Right lobe of liver (tissue), 6 donors: ENCODE measurements at regions not wholly inside any gene's neighbourhood (a gene's known extent, or its start where the extent isn't known, plus 50 kb on each side); places are given as distances from the start of the nearest gene placed in this dataset.

Source experiments
- ATAC-seq, 4 donors: fragments of 200-7000 bp; cut with Tn5 transposase; one replicate each; pipeline ENCODE4 v1.9.1; 2020; ENCODE audit warnings: mild to moderate bottlenecking in 4 of 4, moderate library complexity in 4 of 4
- DNase-seq, 3 donors: peaks; one replicate each; pipeline ENCODE4 v3.0.0-alpha.2; 2020
- H3K27ac ChIP-seq, 3 donors: fragments of 200-600 bp; one replicate each; pipeline ENCODE4 v1.8.0; 2022
- H3K27me3 ChIP-seq, 2 donors: fragments of 200-600 bp; one replicate each; pipeline ENCODE4 v1.8.0; 2022
- H3K36me3 ChIP-seq, 4 donors: fragments of 200-600 bp; sonication (generic) in 1 of 4; one replicate each; pipeline versions ENCODE4 v1.5.1 to v1.8.0; 2017 to 2022; ENCODE audit warnings: control low read depth in 1 of 4
- H3K4me1 ChIP-seq, 4 donors: fragments of 200-600 bp; sonication (generic) in 1 of 4; one replicate each; pipeline versions ENCODE4 v1.5.1 to v1.8.0; 2017 to 2022; ENCODE audit warnings: control low read depth in 1 of 4
- H3K4me3 ChIP-seq, 3 donors: fragments of 200-600 bp; one replicate each; pipeline ENCODE4 v1.8.0; 2022
- H3K9me3 ChIP-seq, 4 donors: fragments of 200-600 bp; sonication (generic) in 1 of 4; one replicate each; pipeline versions ENCODE4 v1.5.1 to v1.8.0; 2017 to 2022; ENCODE audit warnings: control low read depth in 1 of 4
- CTCF ChIP-seq, 4 donors: fragments of 200-600 bp in 3 of 4; fragments of 450-650 bp in 1 of 4; IDR thresholded peaks; one replicate each; pipeline versions ENCODE4 v1.5.1 to v1.8.0; 2016 to 2022; ENCODE audit warnings: antibody characterized with exemption in 4 of 4, mild to moderate bottlenecking in 2 of 4
- POLR2A ChIP-seq: fragments of 450-650 bp; IDR thresholded peaks from one replicate; pipeline ENCODE4 v1.6.1; 2017; ENCODE audit warnings: antibody characterized with exemption, mild to moderate bottlenecking
- WGBS: methylation state at CpG from one replicate; pipeline ENCODE4 v1.1.6; 2018; ENCODE audit warnings: low coverage, low lambda C conversion rate; ENCODE audit not compliant: insufficient coverage; ENCODE audit errors: missing lambda C conversion rate; 5-methylcytosine and 5-hydroxymethylcytosine counted together
- intact Hi-C, 2 donors: fragments of 100-400 bp; cut with DNase I; formaldehyde crosslinking; loops; one replicate each; pipeline versions ENCODE4 v1.11.2 to v1.14.1; 2022
- donor health status: DM: no; HTN: yes; CAD: no.
- donor health status: DM: no; HTN: no; CAD: no.
- donor health status: DM: no; HTN: no; CAD: no.
- donor health status: DM: no; HTN: yes; CAD: no.
- donor health status: DM: no; HTN: yes; CAD: no.

DNA sequence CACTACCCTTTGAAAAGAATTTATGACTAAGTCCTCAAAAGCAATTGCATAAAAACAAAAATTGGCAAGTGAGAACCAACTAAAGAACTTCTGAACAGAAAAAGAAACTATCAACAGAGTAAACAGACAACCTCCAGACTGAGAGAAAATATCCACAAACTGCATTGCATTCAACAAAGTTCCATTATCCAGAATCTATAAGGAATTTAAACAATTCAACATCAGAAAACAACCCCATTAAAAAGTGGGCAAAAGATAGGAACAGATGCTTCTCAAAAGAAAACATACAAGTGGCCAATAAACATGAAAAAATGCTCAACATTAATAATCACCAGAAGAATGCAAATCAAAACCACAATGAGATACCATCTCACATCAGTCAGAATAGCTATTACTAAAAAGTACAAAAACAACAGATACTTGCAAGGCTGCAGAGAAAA lies 130.2 kb downstream of the GASK1B start:
- Histone ChIP-seq H3K27me3 (no peaks in the 10 kb centered on the region), H3K4me1 (no peaks in the 10 kb centered on the region), H3K4me3 (no peak overlapping the region), H3K36me3 (no peaks in the 10 kb centered on the region), H3K27ac (no peak overlapping the region), H3K9me3 (no peaks in the 10 kb centered on the region)
- DNase-seq (no peak), ATAC-seq (no peak)
- intact Hi-C loops, result no loop called here
- TF ChIP-seq CTCF (IDR thresholded peaks at IDR 0.05), result no peak
- TF ChIP-seq POLR2A, result no peak

DNA sequence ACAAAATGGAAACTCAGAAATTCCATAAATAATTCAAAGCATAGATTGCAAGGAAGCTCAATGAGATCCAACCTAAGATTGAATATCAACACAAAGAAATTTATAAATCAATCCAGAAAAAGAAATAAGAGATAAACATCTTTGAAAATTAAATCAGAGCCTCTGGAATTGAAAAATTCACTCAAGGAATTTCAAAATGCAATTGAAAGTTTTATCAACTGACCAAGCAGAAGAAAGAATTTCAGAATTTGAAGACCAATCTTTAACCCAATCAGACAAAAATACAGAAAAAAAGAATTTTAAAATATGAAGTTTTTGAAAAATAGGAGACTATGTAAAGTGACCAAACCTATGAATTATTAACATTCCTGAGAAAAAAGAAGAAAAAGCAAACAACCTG lies 134.1 kb downstream of the GASK1B start:
- intact Hi-C loops, result no loop called here
- DNase-seq (no peak), ATAC-seq (no peak)
- Histone ChIP-seq H3K4me1 (no peaks in the 10 kb centered on the region), H3K27me3 (no peaks in the 10 kb centered on the region), H3K36me3 (no peaks in the 10 kb centered on the region), H3K27ac (no peak overlapping the region), H3K9me3 (no peaks in the 10 kb centered on the region), H3K4me3 (no peak overlapping the region)
- TF ChIP-seq POLR2A (no peak), CTCF (IDR thresholded peaks at IDR 0.05) (no peak)

DNA sequence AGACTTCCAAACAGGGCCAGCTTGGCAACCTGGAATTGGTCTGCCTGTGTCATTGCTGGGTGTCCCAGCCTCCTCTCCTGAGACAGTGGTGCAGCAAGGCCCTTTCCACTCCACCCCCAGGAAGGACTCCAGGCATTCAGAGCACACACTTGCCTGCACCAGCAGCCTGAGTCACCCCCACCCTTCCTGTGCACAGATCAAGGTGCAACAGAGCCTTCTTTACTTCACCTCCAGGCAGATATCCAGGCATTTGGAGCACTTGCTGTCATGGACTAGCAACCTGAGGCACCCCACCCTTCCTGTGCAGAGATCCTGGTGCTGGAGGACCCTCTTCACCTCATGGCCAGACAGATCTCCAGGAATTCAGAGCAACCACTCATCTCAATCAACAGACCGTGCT lies 135.8 kb downstream of the GASK1B start:
- 100% methylated on average over 1 of the region's 1 CpG for WGBS
- ATAC-seq, result peak in 2 of 4 donors; percentile 11 to 18

DNA sequence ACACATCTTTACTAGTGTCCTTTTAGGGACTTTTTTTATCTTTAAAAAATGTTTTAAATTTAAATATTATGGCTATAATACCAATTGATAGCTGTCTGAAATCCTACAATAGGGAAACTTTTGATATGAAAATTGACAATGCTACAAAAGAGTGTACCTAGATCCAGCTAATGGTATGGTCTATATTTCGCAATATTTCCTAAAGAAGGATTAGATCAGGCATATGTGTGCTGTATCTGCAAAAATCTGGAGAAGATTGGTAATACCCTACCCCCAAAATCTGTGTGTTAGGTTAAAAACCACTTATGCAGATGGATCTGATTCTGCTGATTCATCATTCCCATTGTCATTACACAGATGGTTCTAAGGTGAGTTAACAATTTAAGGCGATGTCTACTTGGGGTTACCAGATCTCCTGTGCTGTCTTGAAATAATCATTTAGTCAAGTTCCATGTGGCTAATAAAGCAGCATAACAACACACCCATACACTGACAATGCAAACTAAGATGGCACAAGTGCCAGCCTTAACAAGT lies 137.1 kb downstream of the GASK1B start:
- no peaks in the 10 kb centered on the region for H3K36me3 ChIP-seq
- intact Hi-C loops, result no loop called here
- H3K27me3 ChIP-seq, result no peaks in the 10 kb centered on the region
- DNase-seq (no peak), ATAC-seq (no peak)
- H3K4me1 ChIP-seq, result no peaks in the 10 kb centered on the region
- no peak overlapping the region for H3K27ac ChIP-seq
- H3K4me3 ChIP-seq, result no peak overlapping the region
- no peak for TF ChIP-seq CTCF (IDR thresholded peaks at IDR 0.05)
- no peaks in the 10 kb centered on the region for H3K9me3 ChIP-seq
- 63% methylated on average over 2 of the region's 2 CpGs for WGBS

More for the DNA sequence above, 135.8 kb downstream of the GASK1B start:
- Histone ChIP-seq H3K4me1 (no peaks in the 10 kb centered on the region), H3K4me3 (no peak overlapping the region), H3K9me3 (no peaks in the 10 kb centered on the region), H3K27ac (no peak overlapping the region), H3K36me3 (no peaks in the 10 kb centered on the region), H3K27me3 (no peaks in the 10 kb centered on the region)
- TF ChIP-seq CTCF (IDR thresholded peaks at IDR 0.05) (no peak), POLR2A (no peak)
- intact Hi-C loops, result no loop called here
- no peak for DNase-seq
